HEK293T (cell line): ENCODE measurements at regions not wholly inside any gene's neighbourhood (a gene's known extent, or its start where the extent isn't known, plus 50 kb on each side); places are given as distances from the start of the nearest gene placed in this dataset.

Experiments
- BHLHE40 ChIP-seq: fragments of 450-650 bp; IDR thresholded peaks from 2 replicates; pipeline ENCODE4 v1.6.1; 2016; ENCODE audit warnings: mild to moderate bottlenecking, moderate library complexity, borderline replicate concordance
- SP1 ChIP-seq: fragments of 450-650 bp; IDR thresholded peaks from 2 replicates; pipeline ENCODE4 v1.6.1; 2017

DNA sequence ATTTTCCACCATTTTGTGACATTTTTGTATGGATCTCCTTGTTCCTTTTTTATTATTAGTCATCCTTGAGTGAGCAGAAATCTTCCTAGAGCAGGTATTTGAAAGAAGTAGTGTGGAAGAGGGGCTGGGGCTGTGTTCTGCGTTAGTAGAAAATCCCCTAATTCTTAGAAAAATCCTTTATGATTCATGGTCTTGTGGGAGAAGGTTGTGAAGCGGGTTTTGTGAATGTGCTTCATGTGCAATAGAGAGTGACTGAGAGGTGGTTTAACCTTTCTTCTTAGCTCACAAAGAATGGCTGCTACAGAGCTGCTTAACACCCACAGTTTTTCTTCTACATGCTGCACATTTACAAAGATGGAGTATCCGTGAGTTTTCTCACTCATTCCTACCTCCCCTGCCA is 220.5 kb downstream of the IDS start:
- TF ChIP-seq BHLHE40 (no peak), SP1 (no peak)
